Stimulated activated CD8-positive, alpha-beta memory T cell treated with anti-CD3 and anti-CD28 coated beads, Interleukin-12 subunit alpha, Interleukin-12 subunit beta, amount 100 ng/mL, for 1 hour (primary cell): ENCODE measurements at regions not wholly inside any gene's neighbourhood (a gene's known extent, or its start where the extent isn't known, plus 50 kb on each side); places are given as distances from the start of the nearest gene placed in this dataset.
"Not testable (repeated sequence)": the region's sequence is repeated elsewhere in the genome, so short reads cannot be mapped to it uniquely, and the experiment has no call there.

Source experiments
- DNase-seq: peaks from one replicate; pipeline ENCODE4 v3.0.0-alpha.2; 2020; ENCODE audit warnings: low read depth

DNA sequence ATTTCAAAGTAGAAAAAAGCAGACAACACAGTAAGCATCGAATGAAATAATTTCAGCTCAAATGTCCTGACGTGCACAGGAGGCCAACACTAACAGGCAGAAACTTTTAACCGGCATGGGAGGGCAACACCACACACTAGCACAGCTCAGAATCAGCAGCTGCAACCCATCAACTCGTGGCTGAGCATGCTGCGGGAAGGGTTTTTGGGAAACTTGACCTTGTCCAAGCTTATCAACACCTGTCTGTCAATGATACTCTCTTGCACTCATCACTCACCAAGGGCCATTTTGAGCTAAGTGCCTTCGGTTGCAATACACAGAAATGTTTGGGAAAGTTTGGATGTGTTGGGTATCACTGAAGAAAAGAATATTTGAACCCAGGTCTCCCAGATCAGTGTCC is 483.7 kb downstream of the TSHZ3 start:
- no peak for DNase-seq

DNA sequence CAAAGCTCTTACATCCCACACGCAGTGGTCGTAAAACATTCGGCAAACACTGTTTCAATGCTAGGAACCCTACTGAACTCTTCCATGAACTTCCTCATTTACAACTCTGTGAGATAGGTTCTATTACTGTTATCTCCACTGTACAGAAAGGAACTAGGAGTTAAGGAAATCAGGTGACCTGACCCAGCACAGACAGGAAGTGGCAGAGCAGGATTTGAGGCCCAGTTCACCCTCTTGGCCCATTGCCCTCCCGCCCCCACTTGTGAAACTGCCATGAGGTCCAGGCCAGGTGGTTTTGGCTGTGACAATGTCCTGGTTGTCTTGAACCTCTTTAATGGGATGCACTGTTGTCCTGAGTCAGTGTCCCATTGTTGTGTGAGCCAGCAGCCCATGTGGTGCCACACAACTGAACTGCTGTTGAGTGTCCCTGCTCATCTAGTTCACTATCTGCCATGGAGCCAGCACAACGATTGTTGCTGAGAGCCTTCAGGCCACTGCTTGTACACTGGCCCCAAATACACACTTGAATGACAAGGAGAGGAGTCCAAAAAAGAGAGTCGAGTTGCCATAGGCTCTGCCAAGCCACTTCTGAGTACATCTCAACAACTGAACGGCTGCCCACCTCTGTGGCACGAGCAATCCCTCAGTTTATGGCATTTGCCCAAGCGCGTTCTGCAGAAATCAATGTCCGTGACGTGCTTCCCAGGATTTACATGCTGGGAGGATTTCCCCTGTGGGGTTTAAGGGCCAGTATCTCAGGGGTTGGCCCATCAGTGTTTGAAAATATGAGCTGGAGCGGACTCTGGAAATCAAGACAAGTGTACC is 484.6 kb downstream of the TSHZ3 start:
- DNase-seq = no peak

DNA sequence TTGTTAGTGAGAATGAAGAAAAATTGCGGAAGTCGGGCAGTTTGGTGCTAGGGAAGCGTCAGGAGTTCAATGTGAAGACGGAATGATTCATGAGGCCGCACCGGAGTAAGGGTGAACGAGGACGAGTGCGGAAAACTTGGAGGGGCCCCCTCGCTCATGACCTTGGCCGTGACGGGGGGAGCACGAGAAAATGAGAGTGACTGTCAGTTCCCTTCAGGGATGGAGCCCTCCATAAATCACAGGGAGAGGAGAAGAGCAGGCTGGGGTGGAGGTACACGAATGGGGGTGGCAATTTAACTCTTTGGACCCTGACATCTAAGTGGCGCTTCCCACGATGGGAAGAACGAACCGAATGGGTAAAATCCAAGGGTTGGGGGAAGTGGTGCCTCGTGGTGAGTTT is 486.4 kb downstream of the TSHZ3 start:
- DNase-seq = no peak

GRCh38 chr19:30861919-30862318 is 487.3 kb downstream of the TSHZ3 start:
- no peak for DNase-seq

- DNase-seq = no peak
Measured at GRCh38 chr19:30857966-30858490, 485.8 kb downstream of the ZNF536 start.

DNA sequence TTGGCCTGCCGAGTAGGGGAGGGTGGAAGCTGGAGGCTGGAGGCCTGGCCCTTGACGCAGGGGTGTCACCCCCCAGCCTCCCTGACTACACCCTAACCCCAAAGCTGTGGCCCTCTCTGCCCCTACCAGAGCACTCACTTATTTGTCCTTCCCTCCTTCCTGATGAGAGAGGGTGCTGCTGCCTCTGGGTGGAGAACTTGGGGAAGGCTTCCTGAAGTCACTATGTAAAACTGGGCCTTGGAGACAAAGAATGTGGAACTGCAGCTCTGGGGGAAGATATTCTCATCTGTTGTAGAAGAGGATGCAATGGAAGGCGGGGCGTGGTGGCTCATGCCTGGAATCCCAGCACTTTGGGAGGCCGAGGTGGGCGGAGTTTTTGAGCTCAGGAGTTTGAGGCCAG is 485.2 kb downstream of the ZNF536 start:
- no peak for DNase-seq

DNA sequence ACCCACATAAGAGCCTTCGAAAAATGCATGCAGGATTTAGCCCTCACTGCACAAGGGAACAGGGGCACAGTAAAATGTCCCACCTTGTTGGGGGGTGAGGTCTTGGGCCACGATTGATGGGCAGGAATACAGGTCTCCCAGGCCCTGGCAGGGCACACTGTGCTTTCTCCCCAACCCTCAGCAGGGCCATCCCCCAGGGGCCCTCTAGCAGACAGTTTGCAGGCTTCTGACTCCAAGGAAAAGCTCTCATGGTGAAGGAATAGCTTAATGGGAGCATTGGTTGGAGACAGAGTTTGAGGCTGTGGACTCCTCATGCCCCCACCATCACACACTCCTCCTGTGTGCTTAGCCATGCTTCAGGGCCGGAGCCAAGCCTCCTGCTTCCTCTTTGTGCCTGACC is 484.6 kb downstream of the ZNF536 start:
- no peak for DNase-seq

GRCh38 chr19:30856376-30856775 is 484.2 kb downstream of the ZNF536 start:
- DNase-seq = no peak

GRCh38 chr19:30855442-30855841 is 483.3 kb downstream of the ZNF536 start:
- DNase-seq = no peak

DNA sequence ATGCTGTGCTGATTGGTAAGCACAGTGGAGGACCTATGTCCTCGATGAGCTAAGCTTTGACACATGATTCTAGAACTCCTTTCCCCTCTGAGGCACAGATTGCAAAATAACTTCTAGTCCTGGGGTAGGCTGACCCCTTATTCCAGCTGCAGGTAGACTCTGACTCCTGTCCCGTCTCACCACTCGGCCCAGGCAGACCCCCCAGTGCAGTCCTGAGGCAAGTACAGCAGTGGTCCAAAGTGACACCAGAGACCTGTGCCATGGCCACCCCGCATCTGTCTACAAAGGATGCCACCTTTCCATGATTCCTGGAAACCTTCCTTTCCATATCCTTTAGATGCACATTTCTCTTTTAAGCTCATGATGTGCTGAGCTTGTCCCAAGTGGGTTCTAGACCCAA is 482.5 kb downstream of the ZNF536 start:
- DNase-seq = no peak

DNA sequence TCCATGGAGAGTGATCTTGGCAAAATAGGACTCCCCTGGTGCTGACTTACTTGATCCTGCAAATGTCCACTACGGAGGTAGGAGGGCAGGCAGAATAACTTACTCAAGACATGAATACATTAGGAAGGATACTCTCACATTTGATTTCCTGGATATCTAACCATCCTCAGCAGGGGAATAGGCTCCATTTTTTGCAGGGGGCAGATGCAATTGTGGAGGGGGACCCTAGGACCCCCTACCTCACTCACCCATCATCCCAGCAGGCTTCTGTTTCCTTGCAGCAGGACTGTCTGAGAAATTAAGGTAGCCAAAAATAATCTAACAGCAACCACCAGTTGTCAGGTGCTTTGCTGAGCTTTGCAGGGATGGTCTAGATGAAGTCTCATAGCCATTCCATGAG is 482.0 kb downstream of the ZNF536 start:
- no peak for DNase-seq

GRCh38 chr19:30853036-30853435 is 480.9 kb downstream of the ZNF536 start:
- no peak for DNase-seq

- DNase-seq = no peak
Measured at GRCh38 chr19:30852168-30852567, 480.0 kb downstream of the ZNF536 start.

DNA sequence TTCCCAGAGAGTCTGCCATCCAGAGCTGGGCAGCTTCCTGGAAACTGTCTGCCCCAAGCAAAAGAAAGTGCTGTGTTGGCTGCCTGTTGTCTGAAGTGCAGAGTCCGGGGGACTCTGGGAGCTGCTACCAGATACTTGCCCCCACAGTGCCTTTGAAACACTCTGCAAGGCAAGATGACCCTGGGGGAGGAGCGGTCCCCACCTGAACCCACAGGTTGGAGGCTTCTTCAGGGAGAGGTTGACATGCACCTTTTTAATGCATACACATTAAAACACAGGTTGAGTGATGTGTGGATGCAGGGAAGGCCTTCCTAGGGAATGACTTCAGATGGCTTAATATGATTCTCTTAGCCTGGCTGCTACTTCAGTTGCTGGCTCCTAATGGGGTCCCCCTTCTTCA is 479.5 kb downstream of the ZNF536 start:
- no peak for DNase-seq

DNA sequence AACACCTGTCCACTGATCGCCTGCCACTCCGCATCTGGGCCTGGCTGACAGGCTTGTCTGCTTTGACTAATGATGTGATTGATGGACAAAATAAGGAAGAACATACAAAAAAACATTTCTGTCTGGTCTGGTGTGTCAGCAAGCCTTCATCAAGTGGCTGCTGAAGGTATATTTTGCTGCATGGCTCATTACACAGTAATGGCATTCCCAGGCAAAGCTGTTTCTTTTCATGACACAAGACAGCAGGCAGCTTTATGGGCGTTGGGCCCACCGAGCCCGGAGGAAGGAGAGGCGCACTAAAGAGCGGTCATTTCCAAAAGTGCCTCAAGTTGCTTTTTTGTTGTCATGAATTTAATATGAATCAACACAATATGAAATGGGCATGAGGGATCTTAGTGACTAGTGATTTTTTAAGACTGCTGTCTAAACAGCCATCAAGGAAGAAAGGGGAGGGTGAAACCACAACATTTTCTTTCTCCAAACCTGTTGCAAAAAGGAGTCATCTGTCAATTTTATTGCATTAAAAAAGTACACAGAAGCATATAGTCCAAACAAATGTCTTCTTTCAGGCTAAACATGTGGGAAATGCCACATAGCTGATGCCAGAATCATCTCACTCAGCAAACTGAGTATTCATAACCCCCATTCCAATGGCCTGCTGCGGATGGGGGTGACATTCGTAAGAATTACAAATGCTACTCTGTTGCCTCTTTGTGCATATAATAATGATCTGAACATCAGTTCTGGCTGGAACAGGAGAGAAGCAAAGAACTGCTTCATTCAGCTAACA is 476.6 kb downstream of the ZNF536 start:
- DNase-seq = no peak

GRCh38 chr19:30846102-30846501 is 473.9 kb downstream of the ZNF536 start:
- no peak for DNase-seq

GRCh38 chr19:30842926-30843325 is 470.7 kb downstream of the ZNF536 start:
- DNase-seq = no peak

GRCh38 chr19:30841934-30842333 is 469.8 kb downstream of the ZNF536 start:
- DNase-seq = no peak

GRCh38 chr19:30830875-30831274 is 458.7 kb downstream of the ZNF536 start:
- DNase-seq = no peak

GRCh38 chr19:30825505-30825904 is 453.3 kb downstream of the ZNF536 start:
- not testable (repeated sequence) for DNase-seq

GRCh38 chr19:30824809-30825208 is 452.6 kb downstream of the ZNF536 start:
- no peak for DNase-seq

- DNase-seq = no peak
Measured at GRCh38 chr19:30817965-30818567, 445.9 kb downstream of the ZNF536 start.

DNA sequence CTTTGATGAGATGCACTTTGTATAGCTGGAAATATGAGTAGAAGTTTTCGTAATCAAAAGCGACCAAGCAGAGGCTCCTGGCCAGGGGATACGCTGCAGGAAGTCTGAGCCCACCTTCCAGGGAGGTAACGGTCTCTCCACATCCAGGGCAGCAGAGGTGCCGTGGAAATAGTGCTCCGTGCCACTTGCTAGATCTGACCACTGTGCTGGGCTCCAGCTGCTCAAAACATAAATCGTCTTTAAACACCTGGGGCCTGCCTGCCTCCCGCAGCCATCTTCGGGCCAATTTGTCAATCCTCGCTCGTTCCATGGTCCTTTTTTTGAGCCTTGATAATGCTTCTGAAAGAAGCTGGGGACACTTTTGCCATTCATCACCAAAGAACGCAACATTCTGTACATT is 445.0 kb downstream of the ZNF536 start:
- DNase-seq = no peak
